ENCODE measurements at regions not wholly inside any gene's neighbourhood (a gene's known extent, or its start where the extent isn't known, plus 50 kb on each side); places are given as distances from the start of the nearest gene placed in this dataset.

DNA sequence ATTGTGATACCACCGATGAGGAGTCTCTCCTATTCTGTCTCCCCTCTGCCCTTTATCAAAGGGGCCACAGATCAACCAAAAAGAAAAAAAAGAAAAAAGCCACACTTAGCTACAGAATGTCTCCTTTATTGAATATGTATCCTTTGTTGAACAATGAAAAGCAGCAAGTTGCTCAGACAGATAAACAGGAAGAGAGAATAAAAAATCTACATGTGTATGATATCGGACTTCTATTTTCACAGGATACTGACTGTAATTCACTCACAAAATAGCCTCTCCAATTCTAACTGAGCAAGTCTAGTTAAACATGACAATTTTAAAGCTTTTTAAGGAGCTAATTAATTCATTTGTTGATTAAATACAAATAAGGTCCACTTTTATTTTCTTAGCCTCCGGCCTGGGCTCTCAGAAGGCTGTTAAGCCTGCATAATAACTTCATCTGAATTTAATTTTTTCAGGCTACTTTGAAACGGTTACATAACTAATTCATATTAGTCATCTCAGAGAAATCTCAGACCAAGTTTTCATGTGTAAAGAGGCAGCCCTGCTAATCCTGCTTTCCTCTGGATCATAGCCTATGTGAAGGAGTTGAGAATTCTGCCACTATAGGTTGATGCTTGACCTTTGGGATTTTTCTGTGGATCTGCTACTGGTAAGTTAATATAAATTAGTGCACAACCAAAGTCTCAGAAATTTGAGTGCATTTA, 304.1 kb upstream of the NR5A2 start:
- Histone ChIP-seq H3K27ac (ENCODE audit: low read depth in 1 of 2, low read length in 1 of 2) (no peak overlapping the region), H3K9ac (ENCODE audit: insufficient read depth in 1 of 2, low read length in 2 of 2) (no peak overlapping the region), H3K4me3 (no peak overlapping the region), H3K9me3 (ENCODE audit: control insufficient read depth in 4 of 4, insufficient read depth in 3 of 4, low read length in 3 of 4) (peaks cover 0 to 2% (median 0%) of the 10 kb centered on the region in 4 donors), H3K36me3 (ENCODE audit: control insufficient read depth in 4 of 4, insufficient read depth in 4 of 4, low read length in 4 of 4) (no peaks in the 10 kb centered on the region), H3K27me3 (ENCODE audit: control insufficient read depth in 3 of 3, insufficient read depth in 3 of 3, low read length in 2 of 3) (no peaks in the 10 kb centered on the region), H3K4me1 (ENCODE audit: control insufficient read depth in 5 of 5, insufficient read depth in 5 of 5, low read length in 5 of 5) (peaks cover 0 to 19% (median 0%) of the 10 kb centered on the region in 5 donors)
- TF ChIP-seq, protein P1, sequence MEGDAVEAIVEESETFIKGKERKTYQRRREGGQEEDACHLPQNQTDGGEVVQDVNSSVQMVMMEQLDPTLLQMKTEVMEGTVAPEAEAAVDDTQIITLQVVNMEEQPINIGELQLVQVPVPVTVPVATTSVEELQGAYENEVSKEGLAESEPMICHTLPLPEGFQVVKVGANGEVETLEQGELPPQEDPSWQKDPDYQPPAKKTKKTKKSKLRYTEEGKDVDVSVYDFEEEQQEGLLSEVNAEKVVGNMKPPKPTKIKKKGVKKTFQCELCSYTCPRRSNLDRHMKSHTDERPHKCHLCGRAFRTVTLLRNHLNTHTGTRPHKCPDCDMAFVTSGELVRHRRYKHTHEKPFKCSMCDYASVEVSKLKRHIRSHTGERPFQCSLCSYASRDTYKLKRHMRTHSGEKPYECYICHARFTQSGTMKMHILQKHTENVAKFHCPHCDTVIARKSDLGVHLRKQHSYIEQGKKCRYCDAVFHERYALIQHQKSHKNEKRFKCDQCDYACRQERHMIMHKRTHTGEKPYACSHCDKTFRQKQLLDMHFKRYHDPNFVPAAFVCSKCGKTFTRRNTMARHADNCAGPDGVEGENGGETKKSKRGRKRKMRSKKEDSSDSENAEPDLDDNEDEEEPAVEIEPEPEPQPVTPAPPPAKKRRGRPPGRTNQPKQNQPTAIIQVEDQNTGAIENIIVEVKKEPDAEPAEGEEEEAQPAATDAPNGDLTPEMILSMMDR (IDR thresholded peaks at IDR 0.05; ENCODE audit: control extremely low read depth, extremely low read depth) = no peak
- DNase-seq = no peak
- WGBS, 2 donors = 63 to 68% methylated on average over 4 of the region's 4 CpGs
- no peak for ATAC-seq (ENCODE audit: insufficient read depth, low FRiP score)

DNA sequence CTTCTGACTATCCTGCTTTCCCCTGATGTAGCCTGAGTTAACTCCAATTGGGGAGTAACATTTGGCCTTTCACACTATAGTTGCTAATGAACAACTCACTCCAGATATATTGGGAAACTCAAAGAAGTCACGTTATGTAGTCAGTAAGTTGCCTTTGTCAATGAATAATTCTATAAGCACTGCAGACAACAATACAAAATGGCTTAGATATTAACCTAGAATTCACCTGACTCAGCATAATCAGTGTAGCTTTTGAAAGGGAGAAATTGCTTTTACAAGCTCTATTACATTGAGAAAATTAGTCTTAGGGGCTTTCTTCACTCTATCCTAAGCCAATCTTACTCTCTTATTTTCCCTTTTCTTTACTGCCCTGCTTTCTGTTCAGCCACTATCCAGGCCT, 303.5 kb upstream of the NR5A2 start:
- TF ChIP-seq, protein P1 (IDR thresholded peaks at IDR 0.05; ENCODE audit: control extremely low read depth, extremely low read depth) = no peak
- Histone ChIP-seq H3K9me3 (ENCODE audit: control insufficient read depth in 4 of 4, insufficient read depth in 3 of 4, low read length in 3 of 4) (peaks cover 0 to 2% (median 0%) of the 10 kb centered on the region in 4 donors), H3K4me1 (ENCODE audit: control insufficient read depth in 5 of 5, insufficient read depth in 5 of 5, low read length in 5 of 5) (peaks cover 0 to 19% (median 0%) of the 10 kb centered on the region in 5 donors), H3K4me3 (no peak overlapping the region), H3K9ac (ENCODE audit: insufficient read depth in 1 of 2, low read length in 2 of 2) (no peak overlapping the region), H3K27ac (ENCODE audit: low read depth in 1 of 2, low read length in 1 of 2) (no peak overlapping the region), H3K27me3 (ENCODE audit: control insufficient read depth in 3 of 3, insufficient read depth in 3 of 3, low read length in 2 of 3) (no peaks in the 10 kb centered on the region), H3K36me3 (ENCODE audit: control insufficient read depth in 4 of 4, insufficient read depth in 4 of 4, low read length in 4 of 4) (no peaks in the 10 kb centered on the region)
- DNase-seq (no peak), ATAC-seq (ENCODE audit: insufficient read depth, low FRiP score) (no peak)
- WGBS, 2 donors = 87 to 88% methylated on average over 1 of the region's 1 CpG

DNA sequence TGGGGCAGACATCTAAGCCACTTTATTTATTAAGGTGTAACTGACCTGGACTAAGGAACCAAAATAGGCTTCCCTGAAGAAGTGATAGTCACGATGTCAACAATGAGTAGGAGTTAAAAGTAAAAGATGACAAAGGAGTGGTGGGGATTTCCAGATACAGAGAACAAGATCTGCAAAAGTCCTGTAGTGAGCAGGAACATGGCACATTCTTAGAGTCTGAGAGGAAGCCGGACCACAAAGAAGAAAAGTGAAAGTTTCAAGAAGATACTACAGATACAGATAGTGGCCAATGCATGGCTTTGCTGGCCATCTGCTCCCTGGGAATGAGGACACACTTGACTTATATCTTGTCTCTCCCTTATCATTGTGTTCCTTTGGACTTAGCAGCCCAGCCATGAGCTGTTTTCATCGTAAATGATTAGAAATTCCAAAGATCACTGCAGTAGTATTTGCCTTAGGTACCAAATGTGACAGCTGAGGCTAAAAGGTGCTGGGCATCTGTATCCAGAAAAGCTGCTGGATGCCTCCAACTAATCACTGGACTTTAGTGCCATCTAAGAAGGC, 302.4 kb upstream of the NR5A2 start:
- Histone ChIP-seq H3K27me3 (ENCODE audit: control insufficient read depth in 3 of 3, insufficient read depth in 3 of 3, low read length in 2 of 3) (no peaks in the 10 kb centered on the region), H3K9me3 (ENCODE audit: control insufficient read depth in 4 of 4, insufficient read depth in 3 of 4, low read length in 3 of 4) (peaks cover 0 to 2% (median 0%) of the 10 kb centered on the region in 4 donors), H3K4me3 (no peak overlapping the region), H3K36me3 (ENCODE audit: control insufficient read depth in 4 of 4, insufficient read depth in 4 of 4, low read length in 4 of 4) (no peaks in the 10 kb centered on the region), H3K4me1 (ENCODE audit: control insufficient read depth in 5 of 5, insufficient read depth in 5 of 5, low read length in 5 of 5) (peaks cover 0 to 19% (median 0%) of the 10 kb centered on the region in 5 donors), H3K9ac (ENCODE audit: insufficient read depth in 1 of 2, low read length in 2 of 2) (no peak overlapping the region), H3K27ac (ENCODE audit: low read depth in 1 of 2, low read length in 1 of 2) (no peak overlapping the region)
- WGBS, 2 donors = 86 to 91% methylated on average over 3 of the region's 3 CpGs
- ATAC-seq (ENCODE audit: insufficient read depth, low FRiP score) = no peak
- TF ChIP-seq, protein P1 (IDR thresholded peaks at IDR 0.05; ENCODE audit: control extremely low read depth, extremely low read depth) = no peak
- no peak for DNase-seq

Data from lung (tissue), 11 donors.